ENCODE measurements at regions not wholly inside any gene's neighbourhood (a gene's known extent, or its start where the extent isn't known, plus 50 kb on each side); places are given as distances from the start of the nearest gene placed in this dataset.
"Not testable (repeated sequence)": the region's sequence is repeated elsewhere in the genome, so short reads cannot be mapped to it uniquely, and the experiment has no call there.

DNA sequence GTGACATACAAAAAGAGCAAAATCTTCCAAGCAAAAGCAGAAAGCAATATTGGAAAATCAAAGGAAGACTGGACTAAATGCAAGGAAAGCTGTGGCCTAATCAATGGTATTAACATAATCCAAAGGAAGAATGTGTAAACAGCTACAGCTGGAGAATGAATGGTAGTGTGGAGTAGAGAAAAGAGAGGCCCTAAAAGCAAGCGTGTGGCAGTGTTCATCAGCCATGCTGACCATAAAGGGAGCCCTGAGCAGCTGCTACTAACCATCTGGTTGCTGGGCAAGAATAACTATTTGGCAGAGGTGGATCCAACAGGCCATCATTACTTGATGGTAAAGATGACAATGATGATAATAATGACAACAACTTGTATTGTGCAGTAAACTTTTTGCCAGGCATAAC is 148.5 kb upstream of the BEND6 start:
- no peak for DNase-seq (ENCODE audit: low read depth)

- no peak for DNase-seq (ENCODE audit: low read depth)
Observed at GRCh38 chr6:56804996-56805395, 149.9 kb upstream of the BEND6 start.

DNA sequence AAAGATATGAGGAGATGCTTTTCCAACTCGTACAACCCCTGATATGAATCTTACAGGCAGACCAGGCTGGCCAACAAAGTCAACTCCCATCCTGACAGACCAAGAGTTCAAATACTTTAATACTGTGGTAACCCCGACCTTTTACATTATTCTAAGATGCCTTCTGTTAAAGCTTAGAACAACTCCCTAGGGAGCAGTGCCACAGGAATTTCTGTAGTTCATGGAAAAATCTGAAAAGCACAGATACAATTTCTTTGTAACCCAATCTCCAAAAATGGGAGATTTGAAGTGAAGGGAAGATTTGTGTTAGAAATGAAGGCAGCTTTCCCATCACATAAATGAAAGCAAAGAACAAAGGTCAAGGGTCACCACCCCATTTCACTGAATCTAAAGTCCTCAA is 151.3 kb upstream of the BEND6 start:
- DNase-seq (ENCODE audit: low read depth): no peak

DNA sequence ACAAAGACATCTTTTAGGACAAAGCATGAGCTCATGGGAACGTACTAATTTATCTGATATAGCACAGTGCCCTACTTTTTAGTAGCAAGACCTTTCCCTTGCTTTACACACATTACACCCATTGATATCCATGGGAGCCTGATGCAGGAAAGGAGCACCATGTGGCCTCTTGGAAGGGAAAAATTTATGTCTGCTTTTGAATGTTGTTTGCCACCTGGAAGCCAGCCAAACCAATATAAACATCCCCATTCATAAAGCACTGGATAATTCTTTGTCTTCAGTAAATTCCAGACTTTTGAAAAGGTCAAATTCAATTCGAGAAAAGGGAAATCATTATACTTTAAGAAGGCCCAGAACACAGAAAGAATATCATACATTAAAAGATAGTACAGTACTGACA is 152.3 kb upstream of the BEND6 start:
- DNase-seq (ENCODE audit: low read depth): no peak

GRCh38 chr6:56799989-56800388 is 154.9 kb upstream of the BEND6 start:
- no peak for DNase-seq (ENCODE audit: low read depth)

GRCh38 chr6:56798163-56798562 is 155.5 kb upstream of the DST start:
- no peak for DNase-seq (ENCODE audit: low read depth)

GRCh38 chr6:56796196-56796532 is 153.5 kb upstream of the DST start:
- no peak for DNase-seq (ENCODE audit: low read depth)

- DNase-seq (ENCODE audit: low read depth): no peak
Observed at GRCh38 chr6:56795466-56796195, 152.9 kb upstream of the DST start.

DNA sequence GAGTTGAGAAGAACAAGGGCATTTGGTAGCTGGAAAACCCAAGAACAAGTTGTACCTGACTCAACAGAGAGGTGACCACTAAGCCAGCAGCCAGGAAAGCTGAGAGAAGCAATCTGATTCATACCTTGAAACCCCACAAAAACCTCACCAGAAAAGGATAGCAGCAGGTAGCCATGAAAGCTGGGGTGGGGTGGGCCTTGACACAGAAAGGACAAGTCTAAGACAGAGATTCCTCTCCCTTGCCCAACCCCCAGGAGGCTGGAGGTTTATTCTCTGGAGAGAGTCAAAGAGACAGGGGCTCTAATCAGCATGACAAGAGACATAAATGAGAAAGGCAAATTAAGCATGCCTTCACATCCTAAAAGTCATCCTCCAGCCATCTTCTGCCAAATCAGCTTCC is 151.7 kb upstream of the DST start:
- DNase-seq (ENCODE audit: low read depth): no peak

GRCh38 chr6:56793938-56794337 is 151.2 kb upstream of the DST start:
- DNase-seq (ENCODE audit: low read depth): no peak

DNA sequence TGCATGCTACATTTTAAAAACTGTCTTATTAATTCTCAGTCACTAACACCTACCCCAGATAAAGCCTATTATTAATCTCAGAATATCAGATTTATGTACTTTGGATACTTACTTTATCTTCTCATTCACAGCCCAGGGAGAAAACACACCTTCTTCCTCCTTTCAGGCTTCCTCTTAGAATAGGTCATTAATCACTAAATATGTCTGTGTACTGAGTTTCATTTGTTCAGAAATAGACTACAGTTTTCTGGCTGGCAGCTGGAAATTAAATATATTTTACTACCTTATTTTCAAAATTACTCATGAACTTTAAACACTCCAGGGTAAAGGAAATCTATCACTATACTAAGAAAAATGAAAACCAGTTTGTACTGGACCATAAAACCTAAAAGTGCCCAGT is 147.7 kb upstream of the DST start:
- DNase-seq (ENCODE audit: low read depth): no peak

DNA sequence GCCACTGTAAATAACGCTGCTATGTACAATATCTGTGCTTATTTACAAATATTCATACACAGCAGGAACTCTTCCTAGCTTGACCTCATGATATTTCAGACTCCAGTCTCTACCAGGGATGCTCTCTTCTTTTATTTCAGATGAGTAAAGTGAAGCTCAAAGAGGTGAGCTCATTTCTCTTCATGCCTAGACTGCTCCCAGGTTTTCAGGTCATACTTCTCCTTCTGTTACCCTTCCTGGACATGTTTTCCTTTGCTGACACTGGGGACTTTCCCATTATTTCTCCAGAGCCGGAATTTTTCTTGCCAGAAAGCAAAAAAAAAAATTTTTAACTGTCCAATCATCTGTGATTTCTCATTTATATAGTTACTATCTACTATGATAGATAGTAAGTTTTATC is 147.2 kb upstream of the DST start:
- no peak for DNase-seq (ENCODE audit: low read depth)

DNA sequence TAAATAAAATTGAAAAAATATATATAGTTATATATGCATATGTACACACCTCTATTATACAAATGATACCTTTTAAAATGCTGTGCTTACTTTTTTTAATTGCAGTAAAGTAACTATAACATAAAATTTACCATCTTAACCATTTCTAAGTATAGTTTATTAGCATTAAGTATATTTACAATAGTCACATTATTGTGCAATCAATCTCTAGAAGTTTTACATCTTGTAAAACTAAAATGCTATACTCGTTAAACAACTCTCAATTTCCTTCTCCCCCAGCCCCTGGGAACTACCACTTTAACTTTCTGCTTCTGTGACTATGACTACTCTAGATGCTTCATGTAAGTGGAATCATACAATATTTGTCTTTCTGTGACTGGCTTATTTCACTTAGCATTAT is 146.7 kb upstream of the DST start:
- no peak for DNase-seq (ENCODE audit: low read depth)

DNA sequence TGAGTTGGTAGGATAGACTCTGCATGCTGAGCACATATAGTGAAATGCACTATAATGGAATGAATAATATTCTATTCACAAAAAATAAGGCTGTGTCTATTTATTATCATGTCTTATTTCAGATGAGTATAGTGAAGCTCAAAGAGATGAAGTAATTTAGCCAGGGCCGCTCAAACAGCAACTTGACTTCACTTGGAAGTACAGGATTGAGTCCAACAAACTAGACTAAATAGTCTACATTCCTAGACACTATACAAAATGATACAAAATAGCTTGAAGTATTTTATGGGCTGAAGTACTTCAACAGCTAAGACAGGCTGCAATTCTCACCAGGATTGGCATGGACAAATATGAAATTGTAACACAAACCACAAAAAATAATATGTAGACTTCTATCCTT is 144.5 kb upstream of the DST start:
- DNase-seq (ENCODE audit: low read depth): no peak

GRCh38 chr6:56786256-56786655 is 143.6 kb upstream of the DST start:
- DNase-seq (ENCODE audit: low read depth): no peak

DNA sequence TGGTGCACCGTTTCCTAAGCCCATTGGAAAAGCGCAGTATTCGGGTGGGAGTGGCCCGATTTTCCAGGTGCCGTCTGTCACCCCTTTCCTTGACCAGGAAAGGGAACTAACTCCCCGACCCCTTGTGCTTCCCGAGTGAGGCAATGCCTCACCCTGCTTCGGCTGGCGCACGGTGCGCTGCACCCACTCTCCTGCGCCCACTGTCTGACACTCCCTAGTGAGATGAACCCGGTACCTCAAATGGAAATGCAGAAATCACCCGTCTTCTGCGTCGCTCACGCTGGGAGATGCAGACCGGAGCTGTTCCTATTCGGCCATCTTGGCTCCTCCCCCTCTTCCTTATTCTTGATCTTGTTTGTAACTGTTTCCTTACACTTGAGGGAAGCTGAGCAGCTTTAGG is 142.8 kb upstream of the DST start:
- DNase-seq (ENCODE audit: low read depth): not testable (repeated sequence)

- DNase-seq (ENCODE audit: low read depth): not testable (repeated sequence)
Observed at GRCh38 chr6:56780109-56780508, 137.4 kb upstream of the DST start.

- not testable (repeated sequence) for DNase-seq (ENCODE audit: low read depth)
Observed at GRCh38 chr6:56778503-56778902, 135.8 kb upstream of the DST start.

DNA sequence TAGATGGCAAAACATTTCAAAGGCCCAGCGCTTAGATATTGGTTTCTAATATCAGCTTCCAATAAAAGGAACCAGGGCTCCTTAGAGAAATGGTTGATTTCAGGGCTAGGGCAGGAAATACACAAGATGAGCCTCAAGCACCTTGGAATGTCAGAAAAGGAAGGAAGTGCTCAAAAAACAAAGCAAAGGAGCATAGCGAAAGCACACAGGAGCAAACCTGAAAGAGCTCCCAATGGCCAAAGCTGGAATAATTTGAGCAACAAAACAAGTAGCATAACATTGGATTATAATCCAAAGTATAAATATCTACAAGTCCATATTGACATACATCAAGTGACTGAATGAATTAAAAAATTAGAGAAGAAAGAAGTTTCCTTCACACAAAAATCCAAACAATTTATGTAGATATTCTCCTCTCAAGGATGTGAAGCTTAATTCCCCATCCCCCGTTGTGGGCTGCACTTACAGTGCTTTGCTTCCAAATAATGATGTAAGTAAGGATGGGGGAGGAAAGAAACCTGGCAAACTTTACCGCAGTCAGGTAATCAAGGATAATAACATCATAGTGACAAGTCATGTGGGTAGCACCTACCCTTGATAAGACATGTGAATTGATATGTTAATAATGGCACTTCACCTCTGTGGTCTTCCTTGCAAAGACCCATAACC is 132.9 kb upstream of the DST start:
- DNase-seq (ENCODE audit: low read depth): no peak

DNA sequence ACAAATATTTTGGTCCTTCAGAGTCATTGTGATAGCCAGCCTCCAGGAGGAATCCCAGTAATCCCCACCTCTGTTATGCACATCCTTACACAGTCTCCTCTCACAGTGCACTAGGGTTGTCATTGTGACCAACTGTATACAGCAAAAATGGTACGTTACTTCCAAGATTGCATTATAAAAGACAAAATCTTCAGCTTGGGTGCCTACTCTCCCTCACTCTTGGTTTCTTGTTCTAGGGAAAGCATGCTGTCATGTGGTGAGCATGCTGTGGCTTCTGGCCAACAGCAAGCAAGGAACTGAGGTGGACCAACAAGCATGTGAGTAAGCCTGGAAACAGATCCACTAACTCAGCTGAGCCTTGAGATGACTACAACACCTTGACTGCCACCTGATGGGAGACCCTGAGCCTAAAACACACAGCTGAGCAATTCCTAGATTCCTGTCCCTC is 130.1 kb upstream of the DST start:
- DNase-seq (ENCODE audit: low read depth): no peak

DNA sequence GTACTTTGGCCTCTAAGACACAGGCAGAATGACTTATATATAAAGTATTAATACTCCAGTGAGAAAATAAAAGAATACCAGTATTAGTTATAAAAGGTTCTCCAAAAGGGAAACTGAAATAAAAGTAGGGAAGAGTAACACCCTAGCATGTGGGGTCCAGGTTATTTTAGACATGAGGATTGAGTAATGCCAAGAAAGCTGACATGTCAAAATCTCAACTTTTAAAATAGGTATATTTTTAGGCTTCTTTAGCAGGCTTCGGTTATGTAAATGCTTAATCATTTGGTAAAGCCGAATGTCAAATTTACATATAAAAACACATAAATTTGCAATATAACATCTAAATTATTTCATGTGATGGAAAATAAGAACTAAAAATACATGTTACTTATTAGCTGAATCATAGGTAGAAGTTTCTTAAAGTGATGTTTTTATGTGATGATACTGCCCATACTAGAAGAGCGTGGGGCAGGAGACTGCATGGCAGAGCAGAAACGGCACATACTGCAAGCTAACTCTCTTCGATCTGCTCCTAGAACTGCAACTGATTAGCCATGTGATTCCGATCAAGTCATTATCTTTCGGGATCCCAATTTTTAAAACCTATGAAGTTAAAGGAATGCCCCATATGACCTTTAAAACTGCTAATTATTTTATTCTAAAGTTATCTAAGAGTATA is 129.4 kb upstream of the DST start:
- DNase-seq (ENCODE audit: low read depth): no peak

DNA sequence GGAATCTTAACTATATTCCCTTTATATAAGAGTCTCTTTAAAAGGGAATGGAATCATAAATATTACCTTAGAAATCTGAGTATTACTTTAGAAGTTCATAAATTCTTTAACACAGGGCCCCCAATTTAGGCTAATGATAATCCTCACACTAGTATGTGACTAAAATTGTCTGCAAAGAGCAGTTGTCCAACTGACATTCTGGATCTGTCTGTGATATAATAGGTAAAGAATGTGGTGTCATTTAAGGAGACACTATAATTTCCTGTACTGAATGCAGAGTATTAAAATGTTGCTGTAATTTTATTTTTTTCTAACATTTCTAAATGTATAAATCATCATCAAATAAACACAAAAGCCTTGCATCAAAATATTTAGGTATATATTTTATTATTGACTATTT is 128.5 kb upstream of the DST start:
- DNase-seq (ENCODE audit: low read depth): no peak

DNA sequence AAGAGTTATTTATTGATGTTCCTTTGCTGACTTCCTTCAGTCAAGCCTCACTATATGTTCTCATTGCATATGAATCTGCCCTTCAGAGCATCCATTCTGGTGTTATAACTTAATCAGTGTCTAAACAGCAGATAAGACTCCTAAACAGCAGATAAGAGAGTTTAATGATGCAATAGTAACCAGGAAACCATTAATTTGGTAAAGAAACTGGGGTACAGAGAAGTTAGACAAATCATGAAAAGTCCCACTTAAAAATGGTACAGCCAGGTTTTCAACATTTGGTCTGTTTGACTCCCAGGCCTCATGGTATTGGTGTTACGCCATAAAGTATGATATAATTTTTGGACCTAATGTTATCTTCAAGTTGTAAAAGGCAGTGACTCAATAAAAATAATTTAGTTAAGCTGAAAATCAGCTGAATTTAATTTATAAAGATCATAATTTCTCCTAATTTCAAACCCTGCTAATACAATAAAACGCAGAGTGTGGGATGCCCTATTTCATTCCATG is 127.4 kb upstream of the DST start:
- DNase-seq (ENCODE audit: low read depth): no peak

Measured in stimulated activated CD8-positive, alpha-beta memory T cell treated with anti-CD3 and anti-CD28 coated beads, Interleukin-4, amount 100 ng/mL, for 24 hours (primary cell).